Suprapubic skin (tissue), 4 donors: ENCODE measurements at regions not wholly inside any gene's neighbourhood (a gene's known extent, or its start where the extent isn't known, plus 50 kb on each side); places are given as distances from the start of the nearest gene placed in this dataset.

Source experiments
- DNase-seq, 2 donors: peaks; one replicate each; pipeline ENCODE4 v3.0.0-alpha.2; 2019; ENCODE audit warnings: low spot score in 2 of 2
- H3K27ac ChIP-seq: fragments of 200-600 bp; sonication (generic); one replicate; pipeline ENCODE4 v1.5.1; 2019
- H3K27me3 ChIP-seq: fragments of 200-600 bp; sonication (generic); one replicate; pipeline ENCODE4 v1.5.1; 2019
- H3K36me3 ChIP-seq: fragments of 200-600 bp; sonication (generic); one replicate; pipeline ENCODE4 v1.5.1; 2019
- H3K4me1 ChIP-seq: fragments of 200-600 bp; sonication (generic); one replicate; pipeline ENCODE4 v1.5.1; 2019
- H3K4me3 ChIP-seq: fragments of 200-600 bp; sonication (generic); one replicate; pipeline ENCODE4 v1.5.1; 2019; ENCODE audit warnings: mild to moderate bottlenecking
- H3K9me3 ChIP-seq: fragments of 200-600 bp; sonication (generic); one replicate; pipeline ENCODE4 v1.5.1; 2019
- CTCF ChIP-seq, 2 donors: fragments of 200-600 bp in 1 of 2; fragments of 450-650 bp in 1 of 2; sonication (generic) in 1 of 2; IDR thresholded peaks; one replicate each; pipeline ENCODE4 v1.5.1; 2016 to 2019; ENCODE audit warnings: antibody characterized with exemption in 2 of 2, mild to moderate bottlenecking in 1 of 2, moderate library complexity in 1 of 2
- EP300 ChIP-seq: sonication (generic); formaldehyde crosslinking; IDR thresholded peaks from one replicate; pipeline ENCODE4 v1.6.1; 2017; ENCODE audit warnings: antibody characterized with exemption
- POLR2A ChIP-seq, 2 donors: fragments of 450-650 bp; IDR thresholded peaks; one replicate each; pipeline ENCODE4 v1.6.1; 2017; ENCODE audit warnings: antibody characterized with exemption in 2 of 2, mild to moderate bottlenecking in 2 of 2, moderate library complexity in 2 of 2
- POLR2AphosphoS5 ChIP-seq, 3 donors: sonication (generic); formaldehyde crosslinking; IDR thresholded peaks; one replicate each; pipeline ENCODE4 v1.6.1; 2017; ENCODE audit warnings: antibody characterized with exemption in 3 of 3
- WGBS: methylation state at CpG from one replicate; pipeline ENCODE4 v1.1.5; 2018; 5-methylcytosine and 5-hydroxymethylcytosine counted together

- no peak for DNase-seq
- H3K27me3 ChIP-seq: no peaks in the 10 kb centered on the region
- no peak overlapping the region for H3K4me3 ChIP-seq
- WGBS: 91% methylated on average over 3 of the region's 3 CpGs
- TF ChIP-seq POLR2A (IDR thresholded peaks at IDR 0.05): no peak
- TF ChIP-seq EP300: no peak
- TF ChIP-seq CTCF (IDR thresholded peaks at IDR 0.05): no peak
- no peak for TF ChIP-seq POLR2AphosphoS5 (IDR thresholded peaks at IDR 0.05)
- peaks cover 3% of the 10 kb centered on the region for H3K9me3 ChIP-seq
- H3K27ac ChIP-seq: no peak overlapping the region
- no peaks in the 10 kb centered on the region for H3K4me1 ChIP-seq
- H3K36me3 ChIP-seq: no peaks in the 10 kb centered on the region
Measured at GRCh38 chr2:107148055-107148454, 262.1 kb upstream of the ST6GAL2 start.

- Histone ChIP-seq H3K9me3 (peaks cover 3% of the 10 kb centered on the region), H3K4me3 (no peak overlapping the region), H3K4me1 (no peaks in the 10 kb centered on the region), H3K36me3 (no peaks in the 10 kb centered on the region), H3K27ac (no peak overlapping the region), H3K27me3 (no peaks in the 10 kb centered on the region)
- WGBS: 69% methylated on average over 3 of the region's 3 CpGs
- no peak for DNase-seq
- TF ChIP-seq CTCF (IDR thresholded peaks at IDR 0.05) (no peak), POLR2A (IDR thresholded peaks at IDR 0.05) (no peak), EP300 (no peak), POLR2AphosphoS5 (IDR thresholded peaks at IDR 0.05) (no peak)
Measured at GRCh38 chr2:107148496-107148895, 262.5 kb upstream of the ST6GAL2 start.

GRCh38 chr2:107160640-107161239, 274.8 kb upstream of the ST6GAL2 start:
- H3K36me3 ChIP-seq: no peaks in the 10 kb centered on the region
- DNase-seq: no peak
- no peaks in the 10 kb centered on the region for H3K27me3 ChIP-seq
- 86% methylated on average over 5 of the region's 5 CpGs for WGBS
- TF ChIP-seq POLR2AphosphoS5 (IDR thresholded peaks at IDR 0.05) (no peak), EP300 (no peak), CTCF (IDR thresholded peaks at IDR 0.05) (no peak), POLR2A (IDR thresholded peaks at IDR 0.05) (no peak)
- H3K4me3 ChIP-seq: no peak overlapping the region
- H3K27ac ChIP-seq: no peak overlapping the region
- H3K4me1 ChIP-seq: no peaks in the 10 kb centered on the region
- H3K9me3 ChIP-seq: no peaks in the 10 kb centered on the region

GRCh38 chr2:107168141-107168540, 282.2 kb upstream of the ST6GAL2 start:
- Histone ChIP-seq H3K36me3 (no peaks in the 10 kb centered on the region), H3K9me3 (no peaks in the 10 kb centered on the region), H3K4me1 (no peaks in the 10 kb centered on the region), H3K27me3 (no peaks in the 10 kb centered on the region), H3K4me3 (no peak overlapping the region), H3K27ac (no peak overlapping the region)
- no peak for DNase-seq
- no peak for TF ChIP-seq EP300
- no peak for TF ChIP-seq CTCF (IDR thresholded peaks at IDR 0.05)
- TF ChIP-seq POLR2A (IDR thresholded peaks at IDR 0.05): no peak
- no peak for TF ChIP-seq POLR2AphosphoS5 (IDR thresholded peaks at IDR 0.05)
- 87% methylated on average over 5 of the region's 5 CpGs for WGBS

- Histone ChIP-seq H3K4me1 (no peaks in the 10 kb centered on the region), H3K27me3 (no peaks in the 10 kb centered on the region), H3K4me3 (no peak overlapping the region), H3K36me3 (no peaks in the 10 kb centered on the region), H3K27ac (no peak overlapping the region), H3K9me3 (no peaks in the 10 kb centered on the region)
- no peak for DNase-seq
- WGBS: 45% methylated on average over 9 of the region's 9 CpGs
- TF ChIP-seq EP300 (no peak), POLR2AphosphoS5 (IDR thresholded peaks at IDR 0.05) (no peak), CTCF (IDR thresholded peaks at IDR 0.05) (no peak), POLR2A (IDR thresholded peaks at IDR 0.05) (no peak)
Measured at GRCh38 chr2:107174171-107174570, 288.2 kb upstream of the ST6GAL2 start.
